HCT116 (cell line): ENCODE measurements at regions not wholly inside any gene's neighbourhood (a gene's known extent, or its start where the extent isn't known, plus 50 kb on each side); places are given as distances from the start of the nearest gene placed in this dataset.

ENCODE experiments used
- CTCF ChIP-seq, 3 experiments: fragments of 200-600 bp in 1 of 3; sonication (generic) in 1 of 3; IDR thresholded peaks in 2 of 3; conservative IDR thresholded peaks in 1 of 3; 2 replicates each; pipeline ENCODE4 v1.5.1; 2012 to 2017; ENCODE audit warnings: low read depth in 2 of 3, low read length in 2 of 3, antibody characterized with exemption in 1 of 3, borderline replicate concordance in 1 of 3, control low read depth in 1 of 3, mild to moderate bottlenecking in 1 of 3, mixed read lengths in 1 of 3, mixed run types in 1 of 3, moderate library complexity in 1 of 3; ENCODE audit not compliant: insufficient read depth in 1 of 3
- SP1 ChIP-seq: IDR thresholded peaks from 2 replicates; pipeline ENCODE4 v1.6.1; 2012; ENCODE audit warnings: low read depth

- TF ChIP-seq SP1 = no peak
- no peak for TF ChIP-seq CTCF (IDR thresholded peaks at IDR 0.05 in 2 of 3, conservative IDR thresholded peaks at IDR 0.05 in 1 of 3; ENCODE audit: borderline replicate concordance in 1 of 3, insufficient read depth in 1 of 3, low read depth in 2 of 3, low read length in 2 of 3)
These were observed 197.2 kb downstream of the RAP2A start for GRCh38 chr13:97631158-97631557.
